ENCODE measurements at regions not wholly inside any gene's neighbourhood (a gene's known extent, or its start where the extent isn't known, plus 50 kb on each side); places are given as distances from the start of the nearest gene placed in this dataset.

- Histone ChIP-seq H3K4me1 (ENCODE audit: control insufficient read depth in 1 of 2, insufficient read depth in 2 of 2, low read length in 2 of 2) (peaks cover 0 to 2% of the 10 kb centered on the region in 2 experiments), H3K27me3 (ENCODE audit: insufficient read depth, low read length) (no peaks in the 10 kb centered on the region), H2BK5ac (ENCODE audit: low read depth, low read length, poor library complexity) (no peak overlapping the region), H3K79me2 (ENCODE audit: control insufficient read depth, insufficient read depth, low read length, poor library complexity) (no peaks in the 10 kb centered on the region), H3K9me3 (ENCODE audit: insufficient read depth, low read depth, low read length) (no peaks in the 10 kb centered on the region), H3K18ac (ENCODE audit: low read length) (no peak overlapping the region), H4K12ac (ENCODE audit: low read depth, low read length) (no peak overlapping the region), H3K4me2 (ENCODE audit: low read length) (no peak overlapping the region), H3K79me1 (ENCODE audit: low read length) (no peaks in the 10 kb centered on the region), H4K91ac (ENCODE audit: low read depth, low read length) (no peak overlapping the region), H2BK12ac (ENCODE audit: low read length) (no peak overlapping the region), H3K4me3 (ENCODE audit: low read depth, low read length) (no peak overlapping the region), H3K4ac (ENCODE audit: low read depth, low read length) (no peak overlapping the region), H3K36me3 (ENCODE audit: control insufficient read depth in 1 of 2, insufficient read depth in 2 of 2, low read length in 2 of 2) (no peaks in the 10 kb centered on the region), H2AFZ (ENCODE audit: insufficient read depth, low read length, poor library complexity) (no peak overlapping the region), H3K23ac (ENCODE audit: low read length) (no peak overlapping the region), H3K14ac (ENCODE audit: low read length) (no peak overlapping the region), H3K27ac (ENCODE audit: low read depth, low read length) (no peak overlapping the region), H2BK120ac (ENCODE audit: insufficient read depth, low read length, poor library complexity) (no peak overlapping the region), H2AK5ac (ENCODE audit: low read length) (no peak overlapping the region), H3K9ac (ENCODE audit: low read length) (no peak overlapping the region), H4K8ac (ENCODE audit: low read depth, low read length) (no peak overlapping the region)
- WGBS (ENCODE audit: extremely low coverage, insufficient coverage, insufficient read length), result no CpG with 5 or more reads among the region's 2 CpGs
- DNase-seq, result no peak
Measured at GRCh38 chr4:57448901-57449300, 338.7 kb upstream of the IGFBP7 start.

- H3K18ac ChIP-seq (ENCODE audit: low read length), result no peak overlapping the region
- H2BK5ac ChIP-seq (ENCODE audit: low read depth, low read length, poor library complexity), result no peak overlapping the region
- WGBS (ENCODE audit: extremely low coverage, insufficient coverage, insufficient read length), result no CpG with 5 or more reads among the region's 4 CpGs
- H4K8ac ChIP-seq (ENCODE audit: low read depth, low read length), result no peak overlapping the region
- no peak overlapping the region for H3K4me3 ChIP-seq (ENCODE audit: low read depth, low read length)
- no peak overlapping the region for H2AK5ac ChIP-seq (ENCODE audit: low read length)
- H2BK120ac ChIP-seq (ENCODE audit: insufficient read depth, low read length, poor library complexity), result no peak overlapping the region
- no peaks in the 10 kb centered on the region for H3K27me3 ChIP-seq (ENCODE audit: insufficient read depth, low read length)
- no peak overlapping the region for H3K4ac ChIP-seq (ENCODE audit: low read depth, low read length)
- DNase-seq, result no peak
- no peak overlapping the region for H3K23ac ChIP-seq (ENCODE audit: low read length)
- H3K9me3 ChIP-seq (ENCODE audit: insufficient read depth, low read depth, low read length), result no peaks in the 10 kb centered on the region
- no peak overlapping the region for H3K4me2 ChIP-seq (ENCODE audit: low read length)
- H3K4me1 ChIP-seq (ENCODE audit: control insufficient read depth in 1 of 2, insufficient read depth in 2 of 2, low read length in 2 of 2), result peaks cover under 1 to 2% of the 10 kb centered on the region in 2 experiments
- no peak overlapping the region for H3K27ac ChIP-seq (ENCODE audit: low read depth, low read length)
- no peak overlapping the region for H3K14ac ChIP-seq (ENCODE audit: low read length)
- H3K79me2 ChIP-seq (ENCODE audit: control insufficient read depth, insufficient read depth, low read length, poor library complexity), result no peaks in the 10 kb centered on the region
- no peak overlapping the region for H4K91ac ChIP-seq (ENCODE audit: low read depth, low read length)
- no peak overlapping the region for H4K12ac ChIP-seq (ENCODE audit: low read depth, low read length)
- H2BK12ac ChIP-seq (ENCODE audit: low read length), result no peak overlapping the region
- H3K9ac ChIP-seq (ENCODE audit: low read length), result no peak overlapping the region
- no peaks in the 10 kb centered on the region for H3K36me3 ChIP-seq (ENCODE audit: control insufficient read depth in 1 of 2, insufficient read depth in 2 of 2, low read length in 2 of 2)
- no peaks in the 10 kb centered on the region for H3K79me1 ChIP-seq (ENCODE audit: low read length)
- H2AFZ ChIP-seq (ENCODE audit: insufficient read depth, low read length, poor library complexity), result no peak overlapping the region
Measured at GRCh38 chr4:57448452-57448851, 338.3 kb upstream of the IGFBP7 start.

GRCh38 chr4:57446266-57446665, 336.1 kb upstream of the IGFBP7 start:
- Histone ChIP-seq H3K4me1 (ENCODE audit: control insufficient read depth in 1 of 2, insufficient read depth in 2 of 2, low read length in 2 of 2) (peaks cover 2 to 3% of the 10 kb centered on the region in 2 experiments), H3K79me2 (ENCODE audit: control insufficient read depth, insufficient read depth, low read length, poor library complexity) (no peaks in the 10 kb centered on the region), H3K9ac (ENCODE audit: low read length) (no peak overlapping the region), H3K9me3 (ENCODE audit: insufficient read depth, low read depth, low read length) (no peaks in the 10 kb centered on the region), H2BK12ac (ENCODE audit: low read length) (no peak overlapping the region), H2BK120ac (ENCODE audit: insufficient read depth, low read length, poor library complexity) (no peak overlapping the region), H3K79me1 (ENCODE audit: low read length) (no peaks in the 10 kb centered on the region), H4K91ac (ENCODE audit: low read depth, low read length) (no peak overlapping the region), H2AK5ac (ENCODE audit: low read length) (no peak overlapping the region), H3K27me3 (ENCODE audit: insufficient read depth, low read length) (no peaks in the 10 kb centered on the region), H2AFZ (ENCODE audit: insufficient read depth, low read length, poor library complexity) (no peak overlapping the region), H3K4me3 (ENCODE audit: low read depth, low read length) (no peak overlapping the region), H3K36me3 (ENCODE audit: control insufficient read depth in 1 of 2, insufficient read depth in 2 of 2, low read length in 2 of 2) (no peaks in the 10 kb centered on the region), H2BK5ac (ENCODE audit: low read depth, low read length, poor library complexity) (no peak overlapping the region), H4K12ac (ENCODE audit: low read depth, low read length) (no peak overlapping the region), H3K18ac (ENCODE audit: low read length) (no peak overlapping the region), H3K4ac (ENCODE audit: low read depth, low read length) (no peak overlapping the region), H3K14ac (ENCODE audit: low read length) (no peak overlapping the region), H3K23ac (ENCODE audit: low read length) (no peak overlapping the region), H3K27ac (ENCODE audit: low read depth, low read length) (no peak overlapping the region), H4K8ac (ENCODE audit: low read depth, low read length) (no peak overlapping the region), H3K4me2 (ENCODE audit: low read length) (no peak overlapping the region)
- WGBS (ENCODE audit: extremely low coverage, insufficient coverage, insufficient read length), result no CpG with 5 or more reads among the region's 3 CpGs
- DNase-seq, result no peak

- H4K12ac ChIP-seq (ENCODE audit: low read depth, low read length), result no peak overlapping the region
- H3K36me3 ChIP-seq (ENCODE audit: control insufficient read depth in 1 of 2, insufficient read depth in 2 of 2, low read length in 2 of 2), result no peaks in the 10 kb centered on the region
- no peak for DNase-seq
- H3K79me1 ChIP-seq (ENCODE audit: low read length), result no peaks in the 10 kb centered on the region
- no peak overlapping the region for H3K4ac ChIP-seq (ENCODE audit: low read depth, low read length)
- H3K23ac ChIP-seq (ENCODE audit: low read length), result no peak overlapping the region
- H3K79me2 ChIP-seq (ENCODE audit: control insufficient read depth, insufficient read depth, low read length, poor library complexity), result no peaks in the 10 kb centered on the region
- no peak overlapping the region for H3K27ac ChIP-seq (ENCODE audit: low read depth, low read length)
- H3K27me3 ChIP-seq (ENCODE audit: insufficient read depth, low read length), result no peaks in the 10 kb centered on the region
- H3K9me3 ChIP-seq (ENCODE audit: insufficient read depth, low read depth, low read length), result no peaks in the 10 kb centered on the region
- H4K91ac ChIP-seq (ENCODE audit: low read depth, low read length), result no peak overlapping the region
- H2BK12ac ChIP-seq (ENCODE audit: low read length), result no peak overlapping the region
- no peak overlapping the region for H3K18ac ChIP-seq (ENCODE audit: low read length)
- H2BK5ac ChIP-seq (ENCODE audit: low read depth, low read length, poor library complexity), result no peak overlapping the region
- H3K4me3 ChIP-seq (ENCODE audit: low read depth, low read length), result no peak overlapping the region
- no peak overlapping the region for H3K14ac ChIP-seq (ENCODE audit: low read length)
- no peak overlapping the region for H2BK120ac ChIP-seq (ENCODE audit: insufficient read depth, low read length, poor library complexity)
- no peak overlapping the region for H3K9ac ChIP-seq (ENCODE audit: low read length)
- H2AK5ac ChIP-seq (ENCODE audit: low read length), result no peak overlapping the region
- H2AFZ ChIP-seq (ENCODE audit: insufficient read depth, low read length, poor library complexity), result no peak overlapping the region
- H3K4me1 ChIP-seq (ENCODE audit: control insufficient read depth in 1 of 2, insufficient read depth in 2 of 2, low read length in 2 of 2), result peaks cover 2 to 3% of the 10 kb centered on the region in 2 experiments
- no peak overlapping the region for H3K4me2 ChIP-seq (ENCODE audit: low read length)
- H4K8ac ChIP-seq (ENCODE audit: low read depth, low read length), result no peak overlapping the region
Measured at GRCh38 chr4:57445686-57446085, 335.5 kb upstream of the IGFBP7 start.

Data from trophoblast cell (in vitro differentiated cells and primary cell).